ENCODE measurements at regions not wholly inside any gene's neighbourhood (a gene's known extent, or its start where the extent isn't known, plus 50 kb on each side); places are given as distances from the start of the nearest gene placed in this dataset.

DNA sequence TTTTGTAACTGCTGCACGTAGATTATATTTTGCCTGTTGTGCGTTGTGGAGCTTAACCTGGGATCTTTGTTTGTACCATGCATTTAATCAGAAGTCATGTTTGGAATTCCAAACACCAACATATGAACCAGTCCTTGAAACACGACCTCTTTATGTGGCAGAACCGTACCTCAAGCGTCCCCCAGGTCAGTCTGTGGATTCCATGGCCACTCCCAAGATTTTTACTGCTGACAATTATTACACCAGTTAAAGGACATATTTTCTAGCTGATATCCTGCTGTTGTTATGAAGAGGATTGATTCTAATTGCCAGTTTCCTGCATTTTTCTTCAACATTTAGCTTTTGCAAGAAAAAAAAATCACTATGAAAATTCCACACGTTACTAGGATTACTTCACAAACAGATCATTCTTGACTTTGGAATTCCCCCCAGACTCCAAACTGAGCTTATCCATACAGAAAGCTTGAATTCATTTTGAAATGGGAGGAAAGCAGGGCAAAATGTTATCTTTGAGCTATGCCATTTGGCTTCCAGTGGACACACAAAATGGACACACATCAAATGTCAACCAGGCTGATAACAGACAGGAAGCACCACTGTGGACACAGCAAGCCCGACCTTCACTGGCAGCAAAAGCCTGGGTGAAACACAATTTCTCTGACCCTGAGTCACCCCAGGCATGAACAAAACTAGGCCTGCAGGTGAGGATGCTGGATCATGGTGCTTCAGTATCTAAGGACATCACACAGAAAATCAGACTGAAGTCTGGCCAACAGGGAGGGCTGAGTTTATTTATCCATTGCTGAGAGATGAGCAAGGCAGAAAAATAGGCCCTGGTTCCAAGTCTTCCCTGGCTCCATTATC lies 542.9 kb upstream of the JAG1 start:
- Mint-ChIP-seq H3K36me3 (ENCODE audit: low read depth) (no peaks in the 10 kb centered on the region), H3K9me3 (no peaks in the 10 kb centered on the region), H3K4me3 (no peak overlapping the region), H3K27me3 (ENCODE audit: low read depth) (peaks cover 7% of the 10 kb centered on the region), H3K27ac (no peak overlapping the region), H3K4me1 (ENCODE audit: low read depth) (no peaks in the 10 kb centered on the region)
- no peak for DNase-seq
- CTCF ChIA-PET, result no interaction called here
- intact Hi-C loops (cut with micrococcal nuclease), result no loop called here

DNA sequence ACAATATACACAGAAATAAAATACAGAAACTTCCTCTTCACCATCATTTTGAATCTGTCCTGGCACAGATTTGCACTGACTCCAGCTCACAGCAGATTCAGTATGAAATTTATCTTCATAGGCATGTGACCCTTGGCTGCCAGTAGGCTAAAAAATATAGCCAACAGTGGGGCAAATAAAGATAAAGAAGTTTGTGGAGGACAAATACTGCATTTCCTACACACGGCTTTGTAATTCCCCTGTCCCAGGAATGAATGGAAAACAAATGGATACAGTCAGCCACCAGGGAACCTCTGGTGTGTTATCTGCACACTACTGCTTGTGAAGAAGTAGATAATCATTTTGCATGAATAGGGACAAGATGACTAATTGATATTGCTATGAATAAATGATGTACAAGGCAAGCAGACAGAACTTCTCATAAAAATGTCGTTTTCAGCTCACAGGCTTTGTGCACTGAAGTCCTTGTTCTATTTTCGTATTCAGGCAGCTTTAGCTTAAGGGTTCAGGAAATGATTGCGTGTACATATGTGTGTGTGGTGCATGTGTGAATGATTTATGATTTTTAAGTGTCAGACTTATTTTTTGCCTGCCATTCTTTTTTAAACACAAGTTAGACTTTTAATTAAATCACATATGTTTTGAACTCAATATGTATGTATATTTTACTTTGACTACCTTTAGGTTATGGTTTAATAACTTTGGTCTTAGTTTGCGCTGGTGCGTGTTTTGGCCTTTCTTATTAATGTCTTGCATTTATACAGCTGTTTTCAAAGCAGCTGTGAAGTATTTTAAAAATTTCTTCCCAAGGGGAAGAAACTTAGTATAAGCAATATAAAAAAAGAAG lies 543.8 kb upstream of the JAG1 start:
- Mint-ChIP-seq H3K27me3 (ENCODE audit: low read depth) (peaks cover 3% of the 10 kb centered on the region), H3K4me1 (ENCODE audit: low read depth) (no peaks in the 10 kb centered on the region), H3K4me3 (no peak overlapping the region), H3K9me3 (no peaks in the 10 kb centered on the region), H3K27ac (no peak overlapping the region), H3K36me3 (ENCODE audit: low read depth) (no peaks in the 10 kb centered on the region)
- CTCF ChIA-PET, result interaction anchor here (0.5 kb wide), 1 partner anchor 24 kb away, joined by 4 read pairs; no protein-coding TSS in a partner anchor
- no peak for DNase-seq
- intact Hi-C loops (cut with micrococcal nuclease), result no loop called here

DNA sequence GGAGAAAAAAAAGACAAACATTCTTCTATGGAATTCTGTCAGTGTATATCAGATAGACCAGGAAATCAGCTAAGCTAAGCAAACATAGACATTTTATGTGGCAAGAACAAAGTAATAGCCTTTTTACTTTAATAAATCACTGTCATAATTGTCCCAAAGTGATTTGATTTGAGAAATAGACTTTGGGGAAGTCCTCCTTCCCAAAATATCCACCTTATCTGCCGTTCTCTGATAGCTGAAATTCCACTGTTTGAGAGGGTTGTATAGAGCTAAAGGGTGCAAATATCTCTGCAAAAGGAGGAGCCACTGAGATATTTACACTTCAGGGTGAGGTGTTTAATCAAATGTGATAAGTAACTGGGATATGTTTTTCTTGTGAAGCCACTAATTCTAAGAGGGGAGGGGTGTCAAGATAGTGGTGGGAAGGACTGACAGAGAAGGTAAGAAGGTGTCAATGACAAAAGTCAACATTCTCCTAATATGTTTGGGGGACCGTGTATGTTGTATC lies 544.4 kb upstream of the JAG1 start:
- CTCF ChIA-PET, result no interaction called here

DNA sequence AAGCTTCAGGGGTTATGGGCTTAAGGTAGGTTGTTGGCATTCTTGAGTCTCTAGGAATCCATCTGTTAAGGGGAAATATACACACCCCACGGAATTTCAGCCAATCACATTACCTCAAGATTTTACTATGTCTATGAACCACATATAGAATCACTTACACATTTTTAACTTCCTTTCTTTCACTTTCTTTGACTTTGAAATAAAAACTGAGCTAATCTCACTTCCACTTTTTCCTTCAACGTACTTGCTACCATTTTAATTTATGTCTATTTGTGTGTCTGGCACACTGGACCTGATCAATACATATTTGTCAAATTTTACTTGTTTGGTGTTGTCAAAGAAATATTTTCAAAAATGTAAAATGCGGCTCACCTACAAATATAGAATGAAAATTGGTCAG lies 545.4 kb upstream of the JAG1 start:
- CTCF ChIA-PET, result no interaction called here
- Mint-ChIP-seq H3K9me3 (no peaks in the 10 kb centered on the region), H3K27ac (no peak overlapping the region), H3K27me3 (ENCODE audit: low read depth) (peaks cover 3% of the 10 kb centered on the region), H3K4me3 (no peak overlapping the region), H3K36me3 (ENCODE audit: low read depth) (no peaks in the 10 kb centered on the region), H3K4me1 (ENCODE audit: low read depth) (no peaks in the 10 kb centered on the region)
- intact Hi-C loops (cut with micrococcal nuclease), result no loop called here
- DNase-seq, result no peak

More for the DNA sequence above, 544.4 kb upstream of the JAG1 start:
- no peak for DNase-seq
- no peak overlapping the region for H3K27ac Mint-ChIP-seq
- no peaks in the 10 kb centered on the region for H3K9me3 Mint-ChIP-seq
- peaks cover 3% of the 10 kb centered on the region for H3K27me3 Mint-ChIP-seq (ENCODE audit: low read depth)
- H3K4me1 Mint-ChIP-seq (ENCODE audit: low read depth), result no peaks in the 10 kb centered on the region
- no peak overlapping the region for H3K4me3 Mint-ChIP-seq
- intact Hi-C loops (cut with micrococcal nuclease), result no loop called here
- no peaks in the 10 kb centered on the region for H3K36me3 Mint-ChIP-seq (ENCODE audit: low read depth)

DNA sequence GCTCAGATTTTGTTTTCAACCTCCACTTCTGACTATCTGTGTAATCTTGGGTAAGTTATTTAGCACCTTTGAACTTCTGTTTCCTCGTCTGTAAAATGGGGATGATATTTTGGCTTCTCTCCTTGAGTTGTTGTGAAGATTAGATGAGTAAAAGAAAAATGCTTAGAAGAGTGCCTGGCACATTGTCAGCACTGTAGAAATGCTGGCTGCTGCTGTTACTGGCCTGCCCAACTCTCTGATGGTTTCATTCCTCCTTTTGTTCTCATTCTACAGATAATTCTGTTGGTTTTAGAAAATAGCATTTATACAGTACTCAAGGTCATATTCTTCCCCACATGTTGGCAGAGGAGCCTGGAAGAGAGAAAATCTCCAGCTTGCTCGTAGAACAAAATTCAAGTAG lies 547.2 kb upstream of the JAG1 start:
- Mint-ChIP-seq H3K27me3 (ENCODE audit: low read depth) (no peaks in the 10 kb centered on the region), H3K36me3 (ENCODE audit: low read depth) (no peaks in the 10 kb centered on the region), H3K4me1 (ENCODE audit: low read depth) (no peaks in the 10 kb centered on the region), H3K9me3 (no peaks in the 10 kb centered on the region), H3K27ac (no peak overlapping the region), H3K4me3 (no peak overlapping the region)
- no peak for DNase-seq
- intact Hi-C loops (cut with micrococcal nuclease), result no loop called here
- CTCF ChIA-PET, result no interaction called here

DNA sequence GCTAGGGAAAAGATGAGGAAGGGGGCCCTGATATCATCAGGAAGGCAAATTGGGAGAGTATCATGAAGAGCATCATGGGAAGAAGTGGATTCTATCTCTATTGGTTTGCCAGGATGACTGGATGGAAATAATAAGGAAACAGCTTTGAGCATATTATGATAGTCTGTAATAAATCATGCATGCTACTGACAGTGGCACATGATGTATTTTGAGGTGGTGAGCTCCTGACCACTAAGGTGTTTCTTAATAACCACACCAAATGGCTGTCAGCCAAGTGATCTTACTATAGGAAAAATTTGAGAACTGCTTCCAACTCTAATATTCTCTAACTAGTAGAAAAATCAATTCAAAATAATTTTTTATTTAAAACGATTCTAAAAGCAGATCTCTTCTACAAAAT lies 548.4 kb upstream of the JAG1 start:
- DNase-seq, result no peak
- Mint-ChIP-seq H3K4me3 (no peak overlapping the region), H3K9me3 (no peaks in the 10 kb centered on the region), H3K27ac (no peak overlapping the region), H3K4me1 (ENCODE audit: low read depth) (no peaks in the 10 kb centered on the region), H3K27me3 (ENCODE audit: low read depth) (no peaks in the 10 kb centered on the region), H3K36me3 (ENCODE audit: low read depth) (no peaks in the 10 kb centered on the region)
- CTCF ChIA-PET, result no interaction called here
- intact Hi-C loops (cut with micrococcal nuclease), result no loop called here

DNA sequence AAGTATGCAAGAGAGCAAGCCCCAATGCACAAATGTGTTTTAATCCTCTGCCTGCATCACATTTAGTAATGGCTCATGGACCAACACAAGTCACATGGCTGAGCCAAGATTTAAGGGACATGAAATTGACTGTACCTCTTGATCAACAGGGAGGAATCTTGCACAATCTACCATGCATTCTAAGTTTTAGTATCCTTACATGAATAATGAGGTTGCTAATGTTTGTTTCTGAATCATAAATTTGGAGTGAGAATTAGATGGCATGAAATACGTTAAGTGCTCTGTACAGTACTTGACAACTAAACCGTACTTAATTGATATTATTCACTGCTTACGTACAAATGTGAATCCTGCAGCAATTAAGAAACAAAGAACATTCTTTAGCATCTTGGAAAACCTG lies 553.8 kb upstream of the JAG1 start:
- intact Hi-C loops (cut with micrococcal nuclease), result no loop called here
- no peaks in the 10 kb centered on the region for H3K36me3 Mint-ChIP-seq (ENCODE audit: low read depth)
- no peak for DNase-seq
- no peak overlapping the region for H3K4me3 Mint-ChIP-seq
- no peaks in the 10 kb centered on the region for H3K4me1 Mint-ChIP-seq (ENCODE audit: low read depth)
- H3K27me3 Mint-ChIP-seq (ENCODE audit: low read depth), result no peaks in the 10 kb centered on the region
- CTCF ChIA-PET, result no interaction called here
- no peak overlapping the region for H3K27ac Mint-ChIP-seq
- no peaks in the 10 kb centered on the region for H3K9me3 Mint-ChIP-seq

DNA sequence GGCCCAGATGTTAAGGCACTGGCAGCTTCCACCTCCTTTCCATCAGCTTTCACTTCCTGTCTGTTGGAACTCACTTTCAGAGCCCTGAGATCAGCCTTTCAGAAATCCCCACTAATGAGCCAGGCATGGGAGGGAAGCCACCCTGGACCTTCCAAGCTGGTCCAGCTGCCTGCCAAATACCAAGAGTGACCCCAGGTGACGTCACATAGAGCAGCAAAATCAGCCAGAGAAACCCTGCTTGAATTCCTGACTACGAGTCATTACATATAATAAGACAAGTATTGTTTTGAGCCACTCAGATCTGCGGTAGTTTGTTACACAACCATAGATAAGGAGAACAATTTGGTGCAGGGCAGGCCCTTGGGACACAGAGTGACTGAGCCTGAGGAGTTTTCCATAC lies 556.0 kb upstream of the JAG1 start:
- Mint-ChIP-seq H3K9me3 (no peaks in the 10 kb centered on the region), H3K36me3 (ENCODE audit: low read depth) (no peaks in the 10 kb centered on the region), H3K27me3 (ENCODE audit: low read depth) (no peaks in the 10 kb centered on the region)

DNA sequence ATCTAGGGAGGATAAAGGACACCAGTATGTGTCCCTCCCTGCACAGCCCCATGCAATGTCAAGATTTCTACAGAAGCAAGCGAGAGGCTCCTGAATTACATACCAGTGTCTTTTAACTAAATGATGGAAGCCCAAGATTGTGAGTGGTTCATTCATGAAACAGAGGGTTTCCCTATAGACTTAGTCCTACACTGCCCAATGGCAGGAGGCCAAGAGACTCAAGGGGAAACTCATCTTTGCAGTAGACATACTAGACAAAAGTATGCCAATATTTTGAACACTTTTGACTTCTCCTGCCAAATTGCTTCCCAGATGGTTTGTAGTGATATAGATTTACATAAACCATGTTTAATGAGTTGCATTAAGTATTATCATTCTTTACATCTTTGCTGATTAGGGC lies 557.2 kb upstream of the JAG1 start:
- no peaks in the 10 kb centered on the region for H3K27me3 Mint-ChIP-seq (ENCODE audit: low read depth)
- no peaks in the 10 kb centered on the region for H3K9me3 Mint-ChIP-seq
- intact Hi-C loops (cut with micrococcal nuclease), result no loop called here
- no peak for DNase-seq
- no peaks in the 10 kb centered on the region for H3K36me3 Mint-ChIP-seq (ENCODE audit: low read depth)
- H3K27ac Mint-ChIP-seq, result no peak overlapping the region
- no peak overlapping the region for H3K4me3 Mint-ChIP-seq
- no peaks in the 10 kb centered on the region for H3K4me1 Mint-ChIP-seq (ENCODE audit: low read depth)
- CTCF ChIA-PET, result no interaction called here

More for the DNA sequence above, 556.0 kb upstream of the JAG1 start:
- Mint-ChIP-seq H3K4me1 (ENCODE audit: low read depth) (no peaks in the 10 kb centered on the region), H3K27ac (no peak overlapping the region), H3K4me3 (no peak overlapping the region)
- CTCF ChIA-PET, result no interaction called here
- intact Hi-C loops (cut with micrococcal nuclease), result no loop called here
- DNase-seq, result no peak

DNA sequence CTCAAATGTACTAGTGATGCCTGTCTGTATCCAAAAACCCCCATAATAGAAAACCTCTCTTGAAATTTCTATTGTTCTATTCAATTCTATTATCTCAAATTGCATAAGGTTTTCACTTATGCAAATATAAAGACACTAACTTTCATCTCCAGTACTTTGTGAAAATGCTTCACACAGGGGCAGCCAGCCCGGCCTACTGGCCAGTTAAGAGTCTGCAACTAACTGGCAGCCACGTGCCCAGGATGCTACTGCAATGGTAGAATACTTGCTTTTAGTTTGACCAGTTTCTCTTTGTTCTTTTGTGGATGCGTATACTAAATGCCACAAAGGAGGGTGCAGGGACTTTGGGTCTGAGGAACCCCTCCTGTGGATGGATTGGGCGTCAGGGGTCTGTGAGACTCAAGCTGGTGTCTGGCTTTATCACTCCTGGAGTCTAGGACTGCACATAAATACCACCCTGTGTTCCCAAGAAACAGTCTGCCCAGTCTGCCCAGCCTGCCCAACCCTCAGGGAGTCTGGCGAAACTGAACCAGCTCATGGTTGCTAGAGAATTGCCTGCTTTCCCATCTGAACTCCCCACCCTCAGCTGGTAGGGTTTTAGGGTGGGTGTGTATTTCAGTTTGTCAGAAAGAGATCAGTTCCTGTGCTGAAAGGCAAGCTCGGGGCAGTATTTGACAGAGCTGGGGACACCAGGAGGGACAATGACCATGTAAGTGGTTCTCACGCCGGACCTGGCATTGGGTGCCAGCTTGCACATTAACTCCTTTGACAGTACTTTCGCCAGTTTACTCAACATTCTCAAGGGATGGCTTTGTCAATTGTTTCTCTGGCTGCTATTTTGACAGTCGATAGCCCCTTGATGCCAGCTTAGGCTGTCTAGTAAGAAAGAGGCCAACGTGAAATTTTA lies 558.2 kb upstream of the JAG1 start:
- CTCF ChIA-PET, result no interaction called here
- Mint-ChIP-seq H3K4me1 (ENCODE audit: low read depth) (no peaks in the 10 kb centered on the region), H3K36me3 (ENCODE audit: low read depth) (no peaks in the 10 kb centered on the region), H3K9me3 (no peaks in the 10 kb centered on the region), H3K27me3 (ENCODE audit: low read depth) (no peaks in the 10 kb centered on the region), H3K4me3 (no peak overlapping the region), H3K27ac (no peak overlapping the region)
- DNase-seq, result no peak
- intact Hi-C loops (cut with micrococcal nuclease), result no loop called here

DNA sequence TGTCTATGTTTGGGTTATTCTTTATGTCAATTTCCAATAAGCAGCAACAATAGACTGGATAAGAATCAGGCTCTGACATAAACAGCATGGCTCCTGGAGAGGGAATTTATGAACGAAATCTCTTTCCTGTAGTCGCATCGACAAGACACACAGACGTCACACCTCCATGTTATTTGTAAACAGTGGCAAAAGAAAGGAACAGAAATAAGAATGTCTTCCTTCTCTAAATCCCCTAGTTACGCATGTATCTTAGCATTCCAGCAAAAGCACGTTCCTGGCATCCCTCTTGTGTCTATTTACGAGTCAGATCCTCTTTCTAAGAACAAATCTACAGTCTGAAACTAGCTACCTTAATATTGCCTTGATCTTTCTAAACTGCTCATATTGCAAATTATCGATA lies 559.1 kb upstream of the JAG1 start:
- Mint-ChIP-seq H3K27ac (no peak overlapping the region), H3K4me3 (no peak overlapping the region), H3K4me1 (ENCODE audit: low read depth) (no peaks in the 10 kb centered on the region), H3K27me3 (ENCODE audit: low read depth) (no peaks in the 10 kb centered on the region), H3K9me3 (no peaks in the 10 kb centered on the region), H3K36me3 (ENCODE audit: low read depth) (no peaks in the 10 kb centered on the region)
- intact Hi-C loops (cut with micrococcal nuclease), result no loop called here
- DNase-seq, result no peak
- CTCF ChIA-PET, result no interaction called here

DNA sequence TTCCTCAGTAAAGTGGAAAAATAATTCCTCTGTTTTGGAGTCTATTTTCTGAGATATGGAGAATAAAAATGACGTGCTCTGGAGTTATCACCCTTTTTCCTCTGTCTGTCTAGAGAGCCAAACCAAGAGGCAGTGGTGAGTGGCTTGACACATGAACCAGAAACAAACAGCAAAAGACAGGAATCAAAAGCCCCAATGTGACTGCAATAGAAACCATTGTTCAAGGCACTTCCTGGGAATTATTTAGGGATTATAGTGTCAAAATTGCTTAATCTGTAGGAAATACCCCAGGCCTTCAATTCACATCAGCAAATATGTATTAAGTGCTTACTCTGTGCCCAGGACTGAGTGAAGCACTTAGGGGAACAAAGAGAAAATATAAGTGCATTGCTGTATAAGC lies 560.4 kb upstream of the JAG1 start:
- intact Hi-C loops (cut with micrococcal nuclease), result no loop called here
- CTCF ChIA-PET, result no interaction called here
- no peak overlapping the region for H3K27ac Mint-ChIP-seq

More for the DNA sequence above, 560.4 kb upstream of the JAG1 start:
- Mint-ChIP-seq H3K4me3 (no peak overlapping the region), H3K9me3 (no peaks in the 10 kb centered on the region), H3K4me1 (ENCODE audit: low read depth) (no peaks in the 10 kb centered on the region), H3K27me3 (ENCODE audit: low read depth) (no peaks in the 10 kb centered on the region), H3K36me3 (ENCODE audit: low read depth) (no peaks in the 10 kb centered on the region)
- no peak for DNase-seq

Measured in activated naive CD4-positive, alpha-beta T cell treated with anti-CD3 and anti-CD28 coated beads for 36 hours (primary cell).